ENCODE measurements at regions not wholly inside any gene's neighbourhood (a gene's known extent, or its start where the extent isn't known, plus 50 kb on each side); places are given as distances from the start of the nearest gene placed in this dataset.

GRCh38 chr7:124267154-124267553 is 234.3 kb upstream of the TMEM229A start:
- TF ChIP-seq REST (IDR thresholded peaks at IDR 0.05; ENCODE audit: unreplicated experiment) (no peak), EZH2 (IDR thresholded peaks at IDR 0.05; ENCODE audit: low read depth, unreplicated experiment) (no peak), CTCF (conservative IDR thresholded peaks at IDR 0.05; ENCODE audit: low read depth in 2 of 2) (no peak), ZNF331 (CRISPR knock-in tag; IDR thresholded peaks at IDR 0.05; ENCODE audit: low read depth) (no peak), EZH2phosphoT487 (IDR thresholded peaks at IDR 0.05; ENCODE audit: unreplicated experiment) (no peak), POLR2AphosphoS5 (IDR thresholded peaks at IDR 0.05; ENCODE audit: low read depth) (no peak), CREB1 (CRISPR knock-in tag; IDR thresholded peaks at IDR 0.05; ENCODE audit: low read depth) (no peak), JUNB (IDR thresholded peaks at IDR 0.05; ENCODE audit: unreplicated experiment) (no peak)

All from GM23338 (cell line).